AG09319 (cell line): ENCODE measurements at regions not wholly inside any gene's neighbourhood (a gene's known extent, or its start where the extent isn't known, plus 50 kb on each side); places are given as distances from the start of the nearest gene placed in this dataset.

Source experiments
- DNase-seq: peaks from one replicate; pipeline ENCODE4 v3.0.0-alpha.2; 2010; ENCODE audit warnings: low read depth; ENCODE audit errors: extremely low read depth
- TF ChIP-seq, protein P1 (sequence below): IDR thresholded peaks from 2 replicates; pipeline ENCODE4 v1.5.1; 2011; ENCODE audit warnings: low read depth, mild to moderate bottlenecking, inconsistent platforms, low read length, moderate library complexity

DNA sequence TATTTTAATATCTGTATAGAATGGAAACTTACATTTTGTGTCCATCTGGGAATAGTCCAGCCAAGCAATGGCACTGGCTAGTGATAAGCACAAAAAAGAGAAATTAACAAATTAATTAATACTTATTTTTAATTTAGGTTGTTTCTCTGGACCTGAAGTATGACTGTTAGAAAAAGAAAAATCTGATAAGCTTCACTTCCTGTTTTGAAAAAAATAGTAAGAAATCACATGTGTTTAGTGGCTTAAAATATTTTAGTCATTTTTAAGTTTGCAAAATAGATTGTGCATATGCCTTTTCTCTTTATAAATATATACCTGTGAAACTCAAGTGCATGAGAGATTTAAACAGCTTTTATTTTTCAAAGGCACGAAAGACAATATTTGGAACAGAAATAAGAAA is 50.1 kb upstream of the CREB5 start:
- DNase-seq = no peak
- TF ChIP-seq, protein P1, sequence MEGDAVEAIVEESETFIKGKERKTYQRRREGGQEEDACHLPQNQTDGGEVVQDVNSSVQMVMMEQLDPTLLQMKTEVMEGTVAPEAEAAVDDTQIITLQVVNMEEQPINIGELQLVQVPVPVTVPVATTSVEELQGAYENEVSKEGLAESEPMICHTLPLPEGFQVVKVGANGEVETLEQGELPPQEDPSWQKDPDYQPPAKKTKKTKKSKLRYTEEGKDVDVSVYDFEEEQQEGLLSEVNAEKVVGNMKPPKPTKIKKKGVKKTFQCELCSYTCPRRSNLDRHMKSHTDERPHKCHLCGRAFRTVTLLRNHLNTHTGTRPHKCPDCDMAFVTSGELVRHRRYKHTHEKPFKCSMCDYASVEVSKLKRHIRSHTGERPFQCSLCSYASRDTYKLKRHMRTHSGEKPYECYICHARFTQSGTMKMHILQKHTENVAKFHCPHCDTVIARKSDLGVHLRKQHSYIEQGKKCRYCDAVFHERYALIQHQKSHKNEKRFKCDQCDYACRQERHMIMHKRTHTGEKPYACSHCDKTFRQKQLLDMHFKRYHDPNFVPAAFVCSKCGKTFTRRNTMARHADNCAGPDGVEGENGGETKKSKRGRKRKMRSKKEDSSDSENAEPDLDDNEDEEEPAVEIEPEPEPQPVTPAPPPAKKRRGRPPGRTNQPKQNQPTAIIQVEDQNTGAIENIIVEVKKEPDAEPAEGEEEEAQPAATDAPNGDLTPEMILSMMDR = no peak
